Esophagus squamous epithelium (tissue), 4 donors: ENCODE measurements at regions not wholly inside any gene's neighbourhood (a gene's known extent, or its start where the extent isn't known, plus 50 kb on each side); places are given as distances from the start of the nearest gene placed in this dataset.

ENCODE experiments used
- POLR2A ChIP-seq, 4 donors: fragments of 450-650 bp; IDR thresholded peaks; one replicate each; pipeline ENCODE4 v1.6.1; 2017; ENCODE audit warnings: antibody characterized with exemption in 4 of 4, mild to moderate bottlenecking in 4 of 4, moderate library complexity in 3 of 4
- TF ChIP-seq, protein P1 (sequence below), 6 experiments: fragments of 450-650 bp in 4 of 6; fragments of 200-600 bp in 2 of 6; sonication (generic) in 2 of 6; IDR thresholded peaks; one replicate each; pipeline ENCODE4 v1.5.1; 2016 to 2019; ENCODE audit warnings: antibody characterized with exemption in 6 of 6, mild to moderate bottlenecking in 4 of 6, moderate library complexity in 4 of 6

DNA sequence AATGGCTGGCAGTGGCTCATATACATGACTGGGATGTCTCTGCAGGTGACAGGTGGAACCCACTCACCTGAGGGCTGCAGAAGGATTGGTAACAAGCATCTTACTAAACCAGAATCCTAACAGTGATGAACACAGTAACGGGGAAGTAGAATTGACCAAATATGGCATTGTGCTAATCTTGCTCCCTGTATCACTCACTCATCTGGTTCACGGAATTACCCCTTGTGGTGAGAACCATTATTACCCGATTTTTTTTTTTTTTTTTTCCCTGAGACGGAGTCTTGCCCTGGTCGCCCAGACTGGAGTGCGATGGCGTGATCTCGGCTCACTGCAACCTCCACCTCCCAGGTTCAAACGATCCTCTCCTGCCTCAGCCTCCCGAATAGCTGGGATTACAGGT lies 69.5 kb downstream of the PTPRS start:
- TF ChIP-seq, protein P1, sequence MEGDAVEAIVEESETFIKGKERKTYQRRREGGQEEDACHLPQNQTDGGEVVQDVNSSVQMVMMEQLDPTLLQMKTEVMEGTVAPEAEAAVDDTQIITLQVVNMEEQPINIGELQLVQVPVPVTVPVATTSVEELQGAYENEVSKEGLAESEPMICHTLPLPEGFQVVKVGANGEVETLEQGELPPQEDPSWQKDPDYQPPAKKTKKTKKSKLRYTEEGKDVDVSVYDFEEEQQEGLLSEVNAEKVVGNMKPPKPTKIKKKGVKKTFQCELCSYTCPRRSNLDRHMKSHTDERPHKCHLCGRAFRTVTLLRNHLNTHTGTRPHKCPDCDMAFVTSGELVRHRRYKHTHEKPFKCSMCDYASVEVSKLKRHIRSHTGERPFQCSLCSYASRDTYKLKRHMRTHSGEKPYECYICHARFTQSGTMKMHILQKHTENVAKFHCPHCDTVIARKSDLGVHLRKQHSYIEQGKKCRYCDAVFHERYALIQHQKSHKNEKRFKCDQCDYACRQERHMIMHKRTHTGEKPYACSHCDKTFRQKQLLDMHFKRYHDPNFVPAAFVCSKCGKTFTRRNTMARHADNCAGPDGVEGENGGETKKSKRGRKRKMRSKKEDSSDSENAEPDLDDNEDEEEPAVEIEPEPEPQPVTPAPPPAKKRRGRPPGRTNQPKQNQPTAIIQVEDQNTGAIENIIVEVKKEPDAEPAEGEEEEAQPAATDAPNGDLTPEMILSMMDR (IDR thresholded peaks at IDR 0.05), result peak in 1 of 6 experiments; percentile 34
- no peak for TF ChIP-seq POLR2A (IDR thresholded peaks at IDR 0.05)
